UCSD-AML1 (cell line): ENCODE measurements at regions not wholly inside any gene's neighbourhood (a gene's known extent, or its start where the extent isn't known, plus 50 kb on each side); places are given as distances from the start of the nearest gene placed in this dataset.
"Not testable (repeated sequence)": the region's sequence is repeated elsewhere in the genome, so short reads cannot be mapped to it uniquely, and the experiment has no call there.

ENCODE experiments used
- DNase-seq: peaks from one replicate; lab custom pipeline; 2025; ENCODE audit not compliant: unreplicated experiment; lab: John Stamatoyannopoulos, UW

- DNase-seq = no peak
Observed at GRCh38 chr13:97520061-97520460, 86.1 kb downstream of the RAP2A start.

- no peak for DNase-seq
Observed at GRCh38 chr13:97520866-97521265, 86.9 kb downstream of the RAP2A start.

- no peak for DNase-seq
Observed at GRCh38 chr13:97521726-97522125, 87.8 kb downstream of the RAP2A start.

GRCh38 chr13:97522243-97522642 lies 88.3 kb downstream of the RAP2A start:
- no peak for DNase-seq

- DNase-seq = no peak
Observed at GRCh38 chr13:97526556-97526955, 92.6 kb downstream of the RAP2A start.

GRCh38 chr13:97528518-97528917 lies 94.5 kb downstream of the RAP2A start:
- DNase-seq = no peak

GRCh38 chr13:97534540-97534939 lies 100.6 kb downstream of the RAP2A start:
- no peak for DNase-seq

GRCh38 chr13:97535614-97536013 lies 101.6 kb downstream of the RAP2A start:
- DNase-seq = no peak

- no peak for DNase-seq
Observed at GRCh38 chr13:97537110-97537509, 103.1 kb downstream of the RAP2A start.

GRCh38 chr13:97538203-97538602 lies 104.2 kb downstream of the RAP2A start:
- DNase-seq = no peak

GRCh38 chr13:97539651-97540610 lies 106.0 kb downstream of the RAP2A start:
- no peak for DNase-seq

- no peak for DNase-seq
Observed at GRCh38 chr13:97540696-97541095, 106.7 kb downstream of the RAP2A start.

- DNase-seq = no peak
Observed at GRCh38 chr13:97542102-97542685, 108.2 kb downstream of the RAP2A start.

GRCh38 chr13:97544031-97544765 lies 110.2 kb downstream of the RAP2A start:
- no peak for DNase-seq

- not testable (repeated sequence) for DNase-seq
Observed at GRCh38 chr13:97544971-97545499, 111.1 kb downstream of the RAP2A start.

GRCh38 chr13:97548138-97548537 lies 114.2 kb downstream of the RAP2A start:
- DNase-seq = no peak

- DNase-seq = no peak
Observed at GRCh38 chr13:97548711-97549110, 114.7 kb downstream of the RAP2A start.

- no peak for DNase-seq
Observed at GRCh38 chr13:97549201-97549600, 115.2 kb downstream of the RAP2A start.

GRCh38 chr13:97554496-97554895 lies 120.5 kb downstream of the RAP2A start:
- DNase-seq = no peak

- no peak for DNase-seq
Observed at GRCh38 chr13:97555034-97555433, 121.1 kb downstream of the RAP2A start.

GRCh38 chr13:97559030-97559429 lies 125.1 kb downstream of the RAP2A start:
- no peak for DNase-seq
